ENCODE measurements at regions not wholly inside any gene's neighbourhood (a gene's known extent, or its start where the extent isn't known, plus 50 kb on each side); places are given as distances from the start of the nearest gene placed in this dataset.

- TF ChIP-seq GATA3 (IDR thresholded peaks at IDR 0.05; ENCODE audit: low read depth, low read length) (no peak), GATA2 (IDR thresholded peaks at IDR 0.05; ENCODE audit: low read depth, low read length) (no peak)
Observed at GRCh38 chr1:83705091-83705490, 293.8 kb downstream of the TTLL7 start.
